ENCODE measurements at regions not wholly inside any gene's neighbourhood (a gene's known extent, or its start where the extent isn't known, plus 50 kb on each side); places are given as distances from the start of the nearest gene placed in this dataset.

- Histone ChIP-seq H3K9me2 (ENCODE audit: insufficient read depth, low read length) (no peaks in the 10 kb centered on the region), H2AFZ (ENCODE audit: low read depth, low read length) (no peak overlapping the region), H4K20me1 (ENCODE audit: insufficient read depth) (no peaks in the 10 kb centered on the region), H3F3A (ENCODE audit: insufficient read depth, low read length, poor library complexity, severe bottlenecking) (no peaks in the 10 kb centered on the region), H3K79me2 (replicated peaks; ENCODE audit: insufficient read depth, low read length) (no peaks in the 10 kb centered on the region), H3K4me3 (ENCODE audit: low read length) (no peak overlapping the region), H3K36me3 (ENCODE audit: insufficient read depth, low read length) (no peaks in the 10 kb centered on the region), H3K9me3 (ENCODE audit: low read length) (peaks cover 5% of the 10 kb centered on the region), H3K4me2 (ENCODE audit: low read length) (no peak overlapping the region), H3K9ac (ENCODE audit: low read length) (no peak overlapping the region), H3K27ac (ENCODE audit: low read length) (no peak overlapping the region), H3K27me3 (ENCODE audit: insufficient read depth, low read depth, low read length) (no peaks in the 10 kb centered on the region)
- TF ChIP-seq POLR2AphosphoS5 (IDR thresholded peaks at IDR 0.05) (no peak), SMC3 (conservative IDR thresholded peaks at IDR 0.05; ENCODE audit: poor library complexity) (no peak), REST (IDR thresholded peaks at IDR 0.05; ENCODE audit: borderline replicate concordance) (no peak), CTCF (IDR thresholded peaks at IDR 0.05; ENCODE audit: poor library complexity, severe bottlenecking) (no peak), MXI1 (conservative IDR thresholded peaks at IDR 0.05; ENCODE audit: poor library complexity, severe bottlenecking) (no peak), RAD21 (conservative IDR thresholded peaks at IDR 0.05) (no peak), EP300 (conservative IDR thresholded peaks at IDR 0.05; ENCODE audit: poor library complexity, severe bottlenecking) (no peak), TAF1 (IDR thresholded peaks at IDR 0.05; ENCODE audit: low read depth) (no peak), EZH2 (IDR thresholded peaks at IDR 0.05; ENCODE audit: borderline replicate concordance, insufficient read depth, low read length, poor library complexity, severe bottlenecking) (no peak)
Measured at GRCh38 chr2:67581751-67582150, 184.6 kb downstream of the ETAA1 start.

- H4K20me1 ChIP-seq (ENCODE audit: insufficient read depth), result no peaks in the 10 kb centered on the region
- H3K79me2 ChIP-seq (replicated peaks; ENCODE audit: insufficient read depth, low read length), result no peaks in the 10 kb centered on the region
- no peak overlapping the region for H3K4me3 ChIP-seq (ENCODE audit: low read length)
- H3K36me3 ChIP-seq (ENCODE audit: insufficient read depth, low read length), result no peaks in the 10 kb centered on the region
- H3K27ac ChIP-seq (ENCODE audit: low read length), result no peak overlapping the region
- H3K9me3 ChIP-seq (ENCODE audit: low read length), result peaks cover 5% of the 10 kb centered on the region
- H3K9ac ChIP-seq (ENCODE audit: low read length), result no peak overlapping the region
- no peaks in the 10 kb centered on the region for H3F3A ChIP-seq (ENCODE audit: insufficient read depth, low read length, poor library complexity, severe bottlenecking)
- no peaks in the 10 kb centered on the region for H3K9me2 ChIP-seq (ENCODE audit: insufficient read depth, low read length)
- TF ChIP-seq CTCF (IDR thresholded peaks at IDR 0.05; ENCODE audit: poor library complexity, severe bottlenecking) (no peak), TAF1 (IDR thresholded peaks at IDR 0.05; ENCODE audit: low read depth) (no peak), REST (IDR thresholded peaks at IDR 0.05; ENCODE audit: borderline replicate concordance) (no peak), SMC3 (conservative IDR thresholded peaks at IDR 0.05; ENCODE audit: poor library complexity) (no peak), EZH2 (IDR thresholded peaks at IDR 0.05; ENCODE audit: borderline replicate concordance, insufficient read depth, low read length, poor library complexity, severe bottlenecking) (no peak), POLR2AphosphoS5 (IDR thresholded peaks at IDR 0.05) (no peak), MXI1 (conservative IDR thresholded peaks at IDR 0.05; ENCODE audit: poor library complexity, severe bottlenecking) (no peak), EP300 (conservative IDR thresholded peaks at IDR 0.05; ENCODE audit: poor library complexity, severe bottlenecking) (no peak), RAD21 (conservative IDR thresholded peaks at IDR 0.05) (no peak)
- H3K27me3 ChIP-seq (ENCODE audit: insufficient read depth, low read depth, low read length), result no peaks in the 10 kb centered on the region
- H2AFZ ChIP-seq (ENCODE audit: low read depth, low read length), result no peak overlapping the region
- no peak overlapping the region for H3K4me2 ChIP-seq (ENCODE audit: low read length)
Measured at GRCh38 chr2:67583185-67583584, 186.1 kb downstream of the ETAA1 start.

All from neural cell (in vitro differentiated cells).